GM21423 (cell line): ENCODE measurements at regions not wholly inside any gene's neighbourhood (a gene's known extent, or its start where the extent isn't known, plus 50 kb on each side); places are given as distances from the start of the nearest gene placed in this dataset.

ENCODE experiments used
- ATAC-seq: cut with Tn5 transposase; IDR thresholded peaks from one replicate; pipeline ENCODE4 v1.9.1; 2021; ENCODE audit warnings: mild to moderate bottlenecking, moderate library complexity; ENCODE audit not compliant: unreplicated experiment

DNA sequence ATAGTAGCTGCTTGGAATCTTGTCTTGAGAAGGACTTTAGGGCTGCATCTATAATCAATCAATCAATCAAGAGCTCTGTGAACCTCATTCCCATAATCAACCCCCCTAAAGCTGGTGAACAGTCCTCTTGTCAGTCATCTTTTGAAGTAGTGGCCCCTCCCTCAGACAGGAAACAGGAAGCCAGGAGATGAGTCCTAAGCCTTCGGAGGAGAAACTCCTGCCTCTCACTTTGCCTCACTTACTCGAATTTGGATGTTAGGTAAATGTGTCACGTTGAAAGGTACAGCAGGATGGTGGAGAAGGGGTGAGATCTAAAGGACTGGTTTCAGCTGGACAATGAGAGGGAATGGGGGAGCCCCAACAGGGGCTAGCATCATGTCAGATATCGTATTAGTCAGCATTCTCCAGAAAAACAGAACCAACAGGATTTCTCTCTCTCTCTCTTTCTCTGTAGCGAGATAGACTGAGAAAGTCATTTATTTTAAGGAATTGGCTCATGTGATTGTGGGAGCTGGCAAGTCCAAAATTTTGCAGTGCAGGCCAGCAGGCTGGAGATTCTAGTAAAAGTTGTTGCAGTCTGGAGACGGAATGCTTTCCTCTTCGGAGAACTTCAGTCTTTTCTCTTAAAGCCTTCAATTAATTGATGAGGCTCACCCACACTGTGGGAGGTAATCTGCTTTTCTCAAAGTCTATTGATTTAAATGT, 144.4 kb upstream of the PWP1 start:
- ATAC-seq: no peak

GRCh38 chr12:107543416-107543815, 142.2 kb upstream of the PWP1 start:
- ATAC-seq: no peak

GRCh38 chr12:107543841-107544240, 141.8 kb upstream of the PWP1 start:
- ATAC-seq: no peak

- no peak for ATAC-seq
Observed at GRCh38 chr12:107544937-107545336, 140.7 kb upstream of the PWP1 start.

- ATAC-seq: no peak
Observed at GRCh38 chr12:107545737-107546353, 139.8 kb upstream of the PWP1 start.

GRCh38 chr12:107547389-107547788, 138.2 kb upstream of the PWP1 start:
- ATAC-seq: no peak

DNA sequence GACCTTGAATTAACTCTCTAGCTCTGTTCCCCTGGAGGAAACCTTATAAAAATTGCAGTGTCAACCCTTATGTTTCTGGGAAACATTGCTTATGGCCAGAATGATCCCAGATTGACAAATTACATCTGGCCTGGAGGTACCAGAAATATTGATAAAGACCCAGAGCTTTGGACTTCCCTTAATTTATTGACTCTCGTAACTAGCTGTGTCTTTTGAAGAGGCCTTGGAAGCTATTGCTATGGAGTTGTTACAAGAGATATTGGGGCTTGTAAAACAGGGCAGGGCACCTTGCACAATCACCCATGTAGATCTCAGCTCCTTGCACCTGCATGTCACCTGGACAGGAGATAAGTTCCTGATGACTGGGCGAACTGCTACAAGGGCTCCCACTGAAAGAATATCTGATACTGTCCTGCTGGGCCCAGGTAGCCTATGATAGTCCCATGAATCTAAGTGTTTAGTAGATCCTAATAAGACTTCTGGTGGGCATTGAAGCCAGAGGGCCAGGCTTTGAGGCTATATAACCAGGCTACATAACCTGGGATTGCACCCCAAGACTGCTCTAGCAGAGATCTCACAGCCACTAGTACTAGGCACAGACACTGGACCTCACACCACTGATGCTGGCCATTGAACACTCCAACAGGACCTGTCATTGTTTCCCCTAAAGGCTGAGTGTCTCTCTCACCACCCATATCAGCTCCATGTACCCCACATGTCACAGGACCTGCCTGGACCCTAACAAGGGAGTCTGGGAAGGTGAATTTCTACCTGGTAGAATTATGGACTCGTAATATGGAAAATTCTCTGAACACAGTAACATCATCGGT, 135.7 kb upstream of the PWP1 start:
- ATAC-seq: no peak

DNA sequence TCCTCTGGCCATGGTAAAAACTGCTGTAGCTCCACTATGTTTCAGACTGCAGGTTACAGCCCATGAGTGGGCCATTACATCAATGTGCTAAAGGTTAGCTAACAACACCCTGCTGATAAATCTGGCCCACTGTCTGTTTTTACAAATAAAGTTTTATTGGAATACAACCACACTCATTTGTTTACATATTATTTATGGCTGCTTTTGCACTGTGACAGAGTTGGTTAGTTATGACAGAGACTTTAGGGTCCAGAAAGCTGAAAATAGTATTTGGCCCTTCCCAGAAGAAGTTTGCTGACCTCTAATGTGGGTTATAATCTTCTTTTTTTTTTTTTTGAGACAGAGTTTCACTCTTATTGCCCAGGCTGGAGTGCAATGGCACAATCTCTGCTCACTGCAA, 134.2 kb upstream of the PWP1 start:
- ATAC-seq: no peak

DNA sequence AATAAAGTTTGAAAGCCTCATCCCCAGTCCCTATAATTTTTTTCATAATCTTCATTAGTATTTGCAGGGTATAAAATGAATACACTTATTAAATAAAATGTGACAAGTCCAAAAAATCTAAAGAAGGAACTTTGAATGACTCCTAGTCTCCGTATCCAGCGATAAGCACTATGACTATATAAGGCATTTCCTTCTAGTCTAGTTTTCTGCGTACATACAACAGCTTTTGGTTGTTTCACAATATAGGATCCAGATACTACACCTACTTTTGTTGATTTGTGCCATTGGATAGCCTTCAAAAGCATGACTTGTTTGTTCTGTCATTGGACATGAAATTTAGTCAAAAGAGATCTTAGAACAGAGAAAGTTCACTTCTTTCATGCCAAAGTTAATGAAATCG, 133.3 kb upstream of the PWP1 start:
- no peak for ATAC-seq

GRCh38 chr12:107553211-107553765, 132.3 kb upstream of the PWP1 start:
- ATAC-seq: no peak

DNA sequence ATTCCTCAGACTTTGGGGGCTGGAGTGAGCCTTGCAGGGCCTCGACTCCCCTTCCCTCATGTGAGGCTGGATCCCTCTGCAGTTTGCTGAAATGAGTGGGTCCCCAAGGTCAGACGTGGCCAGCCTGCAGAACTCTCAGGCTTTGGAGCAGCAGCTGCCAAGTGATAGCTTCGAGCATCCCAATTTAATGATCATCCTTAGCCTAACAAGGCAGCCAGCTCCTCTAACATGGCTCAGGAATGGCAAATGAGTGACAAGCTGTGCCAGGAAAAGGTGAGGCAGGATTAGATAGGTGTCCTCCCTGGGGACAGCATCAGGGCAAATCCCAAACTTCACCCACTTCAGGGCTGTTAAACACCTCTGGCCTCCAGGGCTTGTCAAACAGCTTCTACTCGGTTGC, 130.7 kb upstream of the PWP1 start:
- ATAC-seq: no peak

DNA sequence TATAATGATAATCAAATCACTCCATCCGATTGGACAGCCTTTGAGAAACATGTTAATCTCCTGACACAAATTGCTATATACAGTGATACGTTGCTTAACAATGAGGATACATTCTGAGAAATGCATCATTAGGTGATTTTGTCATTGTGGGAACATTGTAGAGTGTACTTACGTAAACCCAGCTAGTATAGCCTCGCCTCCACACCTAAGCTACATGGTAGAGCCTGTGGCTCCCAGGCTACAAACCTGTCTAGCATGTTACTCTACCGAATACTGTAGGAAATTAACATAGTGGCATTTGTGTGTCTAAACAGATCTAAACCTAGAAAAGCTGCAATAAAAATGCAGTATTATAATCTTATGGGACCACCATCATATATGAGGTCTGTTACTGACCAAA, 128.6 kb upstream of the PWP1 start:
- no peak for ATAC-seq

GRCh38 chr12:107557589-107558100, 128.0 kb upstream of the PWP1 start:
- no peak for ATAC-seq

DNA sequence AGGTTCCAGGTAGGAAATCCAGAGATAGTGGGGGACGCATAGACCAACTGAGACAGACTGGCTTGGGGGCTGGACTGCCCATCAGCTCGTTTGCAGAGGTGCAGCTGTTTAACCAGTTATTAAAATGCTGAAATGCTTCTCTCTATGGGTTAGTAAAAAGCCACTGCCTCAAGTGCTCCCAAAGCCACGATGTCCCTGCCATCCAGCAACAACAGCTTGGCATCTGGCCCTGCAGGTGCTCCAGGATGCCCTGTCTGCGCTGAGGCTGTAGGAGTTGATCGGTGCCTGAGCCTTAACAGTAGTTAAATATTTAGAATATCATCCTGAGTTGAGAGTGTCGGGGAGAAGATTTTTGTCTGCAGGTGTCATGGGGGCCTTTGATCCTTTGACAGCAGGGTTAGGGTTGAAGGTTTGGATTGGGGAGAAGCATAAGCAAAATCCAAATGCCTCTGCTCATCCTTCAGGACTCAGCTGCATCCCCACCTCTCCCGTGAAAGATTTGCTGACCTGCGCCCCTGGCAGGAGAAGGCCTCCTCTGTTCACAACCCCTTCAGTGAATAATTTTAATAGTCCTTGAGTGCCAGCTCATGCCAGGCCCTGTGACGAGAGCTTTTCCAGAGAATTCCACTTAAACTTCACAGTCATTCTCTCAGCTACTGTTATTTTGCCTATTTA, 127.3 kb upstream of the PWP1 start:
- ATAC-seq: no peak

GRCh38 chr12:107558816-107559382, 126.7 kb upstream of the PWP1 start:
- ATAC-seq: no peak

DNA sequence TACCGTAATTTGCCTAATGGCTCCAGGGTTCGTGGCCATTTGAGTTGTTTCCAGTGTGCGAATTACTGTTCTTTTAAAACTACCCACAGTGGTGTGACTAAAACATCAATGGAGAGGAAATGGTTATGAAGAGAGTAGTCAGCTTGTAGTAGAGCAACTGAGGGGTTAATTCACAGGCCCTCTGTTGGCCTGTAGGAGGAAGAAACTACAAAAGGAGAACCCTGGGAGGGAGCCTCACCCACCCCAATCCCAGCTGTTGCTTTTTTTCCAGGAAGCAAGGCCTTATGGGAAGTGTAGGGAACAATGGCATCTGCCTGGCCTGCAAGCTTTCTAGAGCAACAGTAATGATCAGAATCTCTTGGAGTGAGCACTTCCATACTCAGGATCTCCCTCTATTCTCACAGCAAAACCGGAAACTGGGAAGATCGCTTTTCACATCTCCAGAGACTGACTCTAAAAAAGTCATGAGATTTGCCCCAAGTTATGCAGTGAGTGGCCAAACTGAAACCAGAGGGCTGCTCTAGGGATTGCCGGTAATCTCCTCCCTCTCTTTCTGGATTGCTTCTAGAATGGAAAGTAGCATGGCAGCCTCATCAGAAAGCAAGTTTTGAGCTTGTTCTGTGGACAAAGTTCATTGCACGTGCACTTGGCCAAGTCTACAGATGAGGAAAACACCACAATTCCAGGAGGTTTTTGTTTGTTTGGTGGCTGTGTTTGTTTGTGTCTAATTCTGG, 125.3 kb upstream of the PWP1 start:
- ATAC-seq: no peak

GRCh38 chr12:107560899-107561285, 124.7 kb upstream of the PWP1 start:
- no peak for ATAC-seq

DNA sequence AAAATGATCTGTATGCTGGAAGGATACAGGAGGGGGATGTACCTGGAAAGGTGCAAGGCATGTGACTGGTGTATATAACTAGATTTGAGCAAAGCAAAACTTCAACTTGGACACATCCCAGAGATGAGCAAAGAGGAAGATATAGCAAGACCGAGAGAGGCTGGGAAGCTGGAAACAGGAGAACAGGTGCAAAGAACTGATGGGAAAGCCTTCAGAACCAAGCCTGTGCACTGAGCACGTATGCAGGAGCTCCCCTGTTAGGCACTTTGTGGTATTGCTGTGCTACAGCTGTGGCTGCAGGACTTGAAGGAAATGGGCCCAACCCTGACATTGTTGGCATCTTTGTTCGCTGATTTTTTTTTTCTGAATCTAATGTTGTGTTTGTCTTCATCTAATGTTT, 120.7 kb upstream of the PWP1 start:
- no peak for ATAC-seq

GRCh38 chr12:107565551-107565950, 120.0 kb upstream of the PWP1 start:
- no peak for ATAC-seq
